ENCODE measurements at regions not wholly inside any gene's neighbourhood (a gene's known extent, or its start where the extent isn't known, plus 50 kb on each side); places are given as distances from the start of the nearest gene placed in this dataset.

DNA sequence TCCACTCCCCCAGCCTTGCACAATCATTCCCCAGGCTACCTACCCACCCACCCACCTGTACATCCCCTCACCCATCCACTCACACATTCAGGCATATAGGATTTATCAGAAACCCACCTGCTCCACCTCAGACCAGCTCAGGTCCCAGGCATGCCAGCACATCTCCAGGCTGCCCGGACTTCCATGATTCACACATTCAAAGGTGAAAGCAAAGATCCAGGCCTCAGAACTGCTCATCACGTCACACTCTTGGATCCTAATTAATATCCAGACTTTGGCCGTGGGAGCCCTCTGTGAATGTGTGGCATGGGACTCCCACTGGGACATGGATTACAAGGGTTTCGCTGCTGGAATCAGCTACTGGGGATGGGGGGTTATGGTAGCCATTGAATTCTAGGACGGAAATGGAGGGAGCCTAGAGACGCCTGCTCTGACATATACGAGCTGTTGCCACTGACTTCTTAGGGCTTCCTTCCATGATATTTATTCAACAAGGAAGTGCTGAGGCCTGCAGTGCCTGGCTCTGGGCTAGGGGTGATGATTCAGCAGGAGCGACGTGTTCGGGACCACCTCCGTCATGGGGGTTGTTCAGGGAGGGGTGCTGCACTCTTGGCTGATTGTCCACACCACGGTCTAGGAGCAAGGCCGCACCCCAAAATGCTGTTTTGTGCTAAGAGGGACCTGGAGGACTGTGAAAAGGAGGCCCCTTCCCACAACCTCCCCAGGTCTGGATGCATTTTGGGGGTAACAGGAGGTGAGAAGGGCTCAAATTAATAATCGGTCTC, 56.9 kb upstream of the ADRA2C start:
- no peak for DNase-seq (ENCODE audit: low spot score)
- no peaks in the 10 kb centered on the region for H3K4me1 Mint-ChIP-seq (ENCODE audit: low read depth)
- H3K36me3 Mint-ChIP-seq (ENCODE audit: low read depth) = no peaks in the 10 kb centered on the region
- intact Hi-C loops (cut with micrococcal nuclease) = no loop called here
- H3K27me3 Mint-ChIP-seq (ENCODE audit: insufficient read depth) = peaks cover 5% of the 10 kb centered on the region
- H3K4me3 Mint-ChIP-seq = no peak overlapping the region
- H3K9me3 Mint-ChIP-seq = no peaks in the 10 kb centered on the region
- H3K27ac Mint-ChIP-seq = no peak overlapping the region

DNA sequence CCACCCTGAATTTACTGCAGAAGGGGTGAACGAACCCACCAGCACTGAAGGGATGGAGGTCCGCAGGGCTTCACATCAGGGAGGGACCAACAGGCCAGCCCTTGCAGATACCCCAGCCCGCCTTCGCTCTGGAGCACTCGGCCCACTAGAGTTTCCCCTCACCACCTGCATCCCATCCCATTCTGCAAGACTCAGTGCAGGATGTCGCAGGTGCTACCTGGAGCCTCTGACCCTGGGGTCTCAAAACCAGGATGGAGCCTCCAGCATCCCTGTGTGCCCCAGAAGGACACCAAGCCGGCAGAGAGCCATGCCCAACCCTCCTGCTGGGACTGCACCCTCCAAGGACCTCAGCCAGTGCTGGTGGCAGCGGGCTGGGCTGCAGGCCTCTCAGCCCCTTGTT, 57.6 kb upstream of the ADRA2C start:
- Mint-ChIP-seq H3K9me3 (no peaks in the 10 kb centered on the region), H3K4me3 (no peak overlapping the region), H3K27ac (no peak overlapping the region), H3K36me3 (ENCODE audit: low read depth) (no peaks in the 10 kb centered on the region), H3K4me1 (ENCODE audit: low read depth) (no peaks in the 10 kb centered on the region), H3K27me3 (ENCODE audit: insufficient read depth) (peaks cover 8% of the 10 kb centered on the region)
- intact Hi-C loops (cut with micrococcal nuclease) = no loop called here
- no peak for DNase-seq (ENCODE audit: low spot score)

DNA sequence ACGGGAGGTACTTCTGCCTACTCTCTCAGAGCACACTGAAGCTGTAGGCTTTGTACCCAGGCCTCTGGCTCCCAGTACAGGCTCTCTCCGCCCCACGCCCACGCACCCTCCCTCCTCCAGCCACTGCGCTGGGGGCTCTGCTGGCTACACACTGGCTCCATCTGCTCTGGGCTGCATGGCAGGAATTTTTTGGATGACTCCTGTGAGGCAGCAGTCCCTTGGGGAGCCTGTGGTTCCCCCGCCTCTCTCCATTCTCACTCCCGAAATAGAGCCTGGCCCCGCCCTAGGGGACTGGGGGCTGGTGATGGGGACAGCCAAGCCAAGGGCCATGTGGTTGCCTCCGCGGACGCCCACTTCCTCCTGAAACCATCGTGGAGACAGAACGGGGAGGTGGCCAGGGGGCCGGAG, 58.1 kb upstream of the ADRA2C start:
- no peaks in the 10 kb centered on the region for H3K9me3 Mint-ChIP-seq
- intact Hi-C loops (cut with micrococcal nuclease) = no loop called here
- peaks cover 8% of the 10 kb centered on the region for H3K27me3 Mint-ChIP-seq (ENCODE audit: insufficient read depth)
- no peak overlapping the region for H3K27ac Mint-ChIP-seq
- no peak overlapping the region for H3K4me3 Mint-ChIP-seq
- no peaks in the 10 kb centered on the region for H3K4me1 Mint-ChIP-seq (ENCODE audit: low read depth)
- H3K36me3 Mint-ChIP-seq (ENCODE audit: low read depth) = no peaks in the 10 kb centered on the region
- DNase-seq (ENCODE audit: low spot score) = no peak

DNA sequence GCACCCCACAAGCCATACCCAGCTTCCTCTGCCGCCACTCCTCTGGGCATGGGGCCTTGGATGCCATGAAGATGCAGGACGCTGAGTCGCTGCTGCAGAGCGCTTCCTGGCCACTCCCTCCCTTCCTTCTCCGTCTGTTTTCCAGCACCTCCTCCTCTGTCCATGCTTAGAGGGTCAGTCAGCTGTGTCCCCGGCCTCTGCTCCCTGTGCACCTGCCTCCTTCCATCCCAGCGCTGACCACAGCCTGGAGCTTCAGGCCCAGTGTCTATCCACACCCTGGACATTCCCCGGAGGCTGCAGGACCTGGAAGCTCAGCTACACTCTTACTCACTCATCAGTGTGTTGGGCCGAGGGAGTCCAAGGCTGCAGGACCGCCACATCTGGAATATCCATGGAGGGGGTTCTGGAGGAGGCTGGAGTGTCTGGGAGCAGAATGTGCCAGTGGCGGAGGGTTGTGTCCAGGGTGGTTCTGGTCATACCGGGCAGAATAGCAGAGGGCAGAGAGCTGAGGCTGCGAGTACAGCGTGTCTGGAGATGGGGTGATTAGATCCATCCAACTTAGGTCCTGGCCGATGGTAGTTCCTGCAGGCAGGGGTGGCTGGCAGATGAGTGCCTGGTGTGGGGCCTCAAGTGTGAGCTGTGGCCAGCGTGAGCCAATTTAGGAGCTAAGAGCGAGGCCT, 58.6 kb upstream of the ADRA2C start:
- H3K4me3 Mint-ChIP-seq = no peak overlapping the region
- DNase-seq (ENCODE audit: low spot score) = no peak

DNA sequence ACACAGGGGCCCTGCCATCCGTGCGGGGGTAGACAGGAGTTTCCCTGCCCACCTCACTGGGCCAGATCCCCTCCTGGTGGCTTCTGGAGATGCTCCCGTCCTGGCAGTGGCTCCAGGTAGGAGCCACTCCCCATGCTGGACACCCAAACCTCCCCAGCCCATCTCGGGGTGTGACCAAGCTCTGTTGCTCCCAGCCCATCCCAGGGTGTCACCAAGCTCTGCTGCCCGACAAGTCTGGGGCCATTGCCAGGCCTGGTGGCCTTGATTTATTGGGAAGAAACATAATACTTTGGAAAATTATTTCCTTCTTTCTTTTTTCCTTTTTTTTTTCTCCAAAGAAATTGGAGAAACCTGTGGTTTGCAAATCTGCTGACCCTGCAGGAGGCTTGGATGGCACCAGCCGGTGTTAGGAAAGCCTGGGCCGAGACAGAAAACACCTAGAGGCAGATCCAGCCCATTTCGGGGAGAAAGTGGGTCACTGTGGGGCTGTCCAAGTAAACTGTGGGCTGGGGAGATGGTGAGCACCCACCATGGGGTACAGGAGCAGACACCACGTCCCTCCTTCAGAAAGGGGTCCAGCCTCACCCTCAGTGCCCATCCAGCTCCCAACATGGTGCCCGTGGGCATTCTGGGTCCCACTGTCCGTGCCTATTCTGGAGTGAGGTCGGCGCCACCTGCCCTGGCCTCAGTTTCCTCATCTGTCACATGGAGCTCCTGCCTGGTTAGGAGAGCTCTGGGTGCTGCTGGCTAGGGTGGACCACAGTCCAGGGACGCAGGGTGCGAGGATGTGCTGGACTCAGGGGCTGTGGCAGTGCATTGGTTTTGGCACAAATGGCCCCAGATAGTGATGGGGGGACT, 59.4 kb upstream of the ADRA2C start:
- Mint-ChIP-seq H3K4me1 (ENCODE audit: low read depth) (no peaks in the 10 kb centered on the region), H3K36me3 (ENCODE audit: low read depth) (no peaks in the 10 kb centered on the region), H3K27me3 (ENCODE audit: insufficient read depth) (peaks cover 8% of the 10 kb centered on the region), H3K9me3 (no peaks in the 10 kb centered on the region), H3K27ac (no peak overlapping the region), H3K4me3 (no peak overlapping the region)
- intact Hi-C loops (cut with micrococcal nuclease) = no loop called here
- no peak for DNase-seq (ENCODE audit: low spot score)

More for the DNA sequence above, 58.6 kb upstream of the ADRA2C start:
- H3K27ac Mint-ChIP-seq = no peak overlapping the region
- intact Hi-C loops (cut with micrococcal nuclease) = no loop called here
- H3K4me1 Mint-ChIP-seq (ENCODE audit: low read depth) = no peaks in the 10 kb centered on the region
- no peaks in the 10 kb centered on the region for H3K36me3 Mint-ChIP-seq (ENCODE audit: low read depth)
- peaks cover 8% of the 10 kb centered on the region for H3K27me3 Mint-ChIP-seq (ENCODE audit: insufficient read depth)
- no peaks in the 10 kb centered on the region for H3K9me3 Mint-ChIP-seq

DNA sequence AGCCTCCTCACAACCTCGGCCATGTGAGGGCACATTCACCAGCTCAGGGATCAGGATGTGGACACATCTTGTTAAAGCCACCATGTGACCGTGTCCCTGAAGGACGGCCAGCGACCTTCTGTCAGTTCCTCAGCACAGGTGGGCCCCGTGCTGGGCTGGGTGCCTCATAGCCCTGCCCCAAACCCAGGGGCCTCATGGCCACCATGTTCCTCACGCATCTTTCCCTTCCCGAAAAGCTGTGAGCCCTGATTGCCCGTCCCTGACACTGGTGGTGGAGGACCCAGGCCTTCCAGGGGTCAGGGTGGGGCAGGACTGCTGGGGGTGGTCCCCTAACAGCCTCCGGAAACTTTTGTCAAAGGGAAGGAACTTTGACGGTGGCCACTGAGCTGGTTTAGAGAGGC, 60.1 kb upstream of the ADRA2C start:
- intact Hi-C loops (cut with micrococcal nuclease) = no loop called here

DNA sequence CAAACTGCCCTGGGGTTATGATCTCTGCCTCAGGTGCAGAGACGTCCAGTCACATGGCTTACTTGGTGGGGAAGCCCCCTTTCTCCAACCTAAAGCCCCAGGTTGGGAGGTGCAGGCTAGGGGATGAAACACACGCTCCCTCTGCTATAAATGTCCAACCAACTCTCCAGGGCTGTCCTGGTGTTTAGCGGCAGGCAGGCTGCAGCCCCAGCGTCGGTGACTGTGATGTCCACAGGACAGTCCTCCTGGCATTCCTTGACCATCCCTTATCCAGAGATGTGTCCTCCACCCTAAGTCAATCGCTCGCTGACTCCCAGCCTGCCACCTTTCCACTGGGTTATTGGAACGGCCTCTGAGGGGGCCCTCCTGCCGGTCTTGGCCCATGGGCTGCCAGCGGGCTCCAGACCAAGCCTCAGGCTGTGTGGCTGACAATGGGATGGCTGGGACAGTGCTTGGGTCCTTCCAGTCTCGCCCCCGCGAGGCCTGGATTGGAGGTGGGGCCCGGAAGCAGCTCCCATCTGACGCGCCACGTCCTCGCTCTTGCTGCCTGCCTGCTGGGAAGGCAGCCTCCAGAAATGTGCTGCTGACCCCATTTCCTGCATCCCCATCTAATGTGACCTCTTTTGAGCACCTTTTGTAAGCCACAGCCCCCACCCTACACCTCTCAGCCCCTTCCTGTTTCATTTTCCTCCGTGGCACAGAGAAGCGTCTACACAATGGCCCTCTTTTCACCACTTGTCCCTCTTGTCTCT, 60.8 kb upstream of the ADRA2C start:
- Mint-ChIP-seq H3K9me3 (no peaks in the 10 kb centered on the region), H3K4me1 (ENCODE audit: low read depth) (no peaks in the 10 kb centered on the region), H3K36me3 (ENCODE audit: low read depth) (no peaks in the 10 kb centered on the region), H3K4me3 (no peak overlapping the region), H3K27me3 (ENCODE audit: insufficient read depth) (peaks cover 8% of the 10 kb centered on the region), H3K27ac (no peak overlapping the region)
- intact Hi-C loops (cut with micrococcal nuclease) = no loop called here
- DNase-seq (ENCODE audit: low spot score) = no peak

More for the DNA sequence above, 60.1 kb upstream of the ADRA2C start:
- H3K27me3 Mint-ChIP-seq (ENCODE audit: insufficient read depth) = peaks cover 8% of the 10 kb centered on the region
- H3K4me3 Mint-ChIP-seq = no peak overlapping the region
- no peak overlapping the region for H3K27ac Mint-ChIP-seq
- DNase-seq (ENCODE audit: low spot score) = no peak
- H3K4me1 Mint-ChIP-seq (ENCODE audit: low read depth) = no peaks in the 10 kb centered on the region
- H3K9me3 Mint-ChIP-seq = no peaks in the 10 kb centered on the region
- H3K36me3 Mint-ChIP-seq (ENCODE audit: low read depth) = no peaks in the 10 kb centered on the region

DNA sequence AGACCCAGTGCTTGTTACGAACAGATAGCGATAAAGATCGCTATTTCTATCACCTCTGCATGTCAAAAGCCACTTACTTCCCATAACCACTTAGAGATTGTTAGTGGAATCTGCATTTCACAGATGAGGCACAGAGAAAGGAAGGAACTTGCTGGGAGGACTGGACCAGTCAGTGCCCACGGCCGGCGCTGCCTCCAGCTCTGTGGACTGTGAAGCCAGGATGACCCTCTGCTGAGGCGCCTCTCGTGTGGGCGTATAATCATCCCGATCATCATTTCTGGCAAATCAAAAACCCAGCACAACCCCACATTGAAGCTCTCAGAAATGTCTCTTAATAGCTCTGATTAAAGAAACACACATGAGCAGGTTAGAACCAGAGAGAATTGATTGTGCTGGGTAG, 61.5 kb upstream of the ADRA2C start:
- no peak for DNase-seq (ENCODE audit: low spot score)
- no peaks in the 10 kb centered on the region for H3K36me3 Mint-ChIP-seq (ENCODE audit: low read depth)
- H3K27ac Mint-ChIP-seq = no peak overlapping the region
- no peaks in the 10 kb centered on the region for H3K4me1 Mint-ChIP-seq (ENCODE audit: low read depth)
- H3K4me3 Mint-ChIP-seq = no peak overlapping the region
- no peaks in the 10 kb centered on the region for H3K9me3 Mint-ChIP-seq
- intact Hi-C loops (cut with micrococcal nuclease) = no loop called here
- H3K27me3 Mint-ChIP-seq (ENCODE audit: insufficient read depth) = peaks cover 8% of the 10 kb centered on the region

DNA sequence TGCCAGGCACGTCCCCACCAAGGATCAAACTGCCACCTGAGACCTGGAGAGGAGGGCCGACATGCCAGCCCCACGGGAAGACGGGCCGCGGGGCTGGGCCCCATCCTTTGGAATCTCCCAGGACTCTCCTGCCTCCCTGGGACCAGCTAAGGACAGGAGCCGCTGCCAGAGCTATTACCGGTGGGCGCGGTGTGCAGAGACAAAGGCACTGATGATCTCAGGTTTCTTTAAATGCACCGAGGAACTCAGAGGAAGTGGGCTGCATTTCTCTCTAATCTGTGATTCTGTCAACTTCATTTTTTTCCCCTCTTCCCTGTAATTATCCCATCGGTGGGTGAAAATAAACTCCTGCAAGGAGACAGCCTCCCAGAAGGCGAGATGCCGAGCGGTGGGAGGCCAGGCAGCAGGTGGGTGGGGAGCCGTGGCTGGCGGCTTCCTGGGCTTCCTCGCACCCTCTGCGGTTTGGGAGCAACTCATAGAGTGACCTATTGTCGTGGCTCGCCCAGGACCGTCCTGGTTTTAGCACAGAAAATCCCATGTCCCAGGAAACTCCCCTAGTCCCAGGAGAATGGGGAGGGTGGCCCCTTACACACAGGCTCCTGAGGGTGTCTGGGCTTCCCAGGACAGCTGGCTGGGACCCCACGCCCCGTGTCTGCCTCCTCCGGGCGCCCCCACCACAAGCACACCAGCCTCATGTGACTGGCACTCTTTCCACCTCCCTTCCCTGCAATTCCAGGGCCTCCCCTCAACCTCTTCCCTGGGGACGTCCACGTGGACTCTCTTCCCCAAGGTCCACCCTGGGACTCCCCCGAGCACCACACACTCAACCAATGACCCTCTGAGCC, 62.3 kb upstream of the ADRA2C start:
- H3K4me1 Mint-ChIP-seq (ENCODE audit: low read depth) = no peaks in the 10 kb centered on the region
- H3K27ac Mint-ChIP-seq = no peak overlapping the region
- no peaks in the 10 kb centered on the region for H3K9me3 Mint-ChIP-seq
- peaks cover 5% of the 10 kb centered on the region for H3K27me3 Mint-ChIP-seq (ENCODE audit: insufficient read depth)
- H3K4me3 Mint-ChIP-seq = no peak overlapping the region
- no peak for DNase-seq (ENCODE audit: low spot score)
- intact Hi-C loops (cut with micrococcal nuclease) = no loop called here
- no peaks in the 10 kb centered on the region for H3K36me3 Mint-ChIP-seq (ENCODE audit: low read depth)

DNA sequence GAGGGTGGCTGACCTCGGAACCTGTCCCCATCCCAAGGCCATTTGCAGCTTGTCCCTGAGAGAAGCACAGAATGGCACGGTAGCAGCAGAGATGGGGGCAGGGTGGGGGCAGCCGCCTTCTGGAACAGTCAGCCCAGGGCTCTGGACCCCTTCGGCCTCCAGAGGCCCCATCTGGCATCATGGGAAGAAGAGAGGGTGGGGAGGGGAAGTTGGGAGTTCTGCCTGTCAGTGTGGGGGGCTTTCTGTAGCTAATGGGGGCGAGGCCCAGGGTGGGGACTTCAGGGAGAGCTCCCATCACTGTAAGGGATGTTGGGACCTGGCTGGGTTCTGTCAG, 62.9 kb upstream of the ADRA2C start:
- peaks cover 5% of the 10 kb centered on the region for H3K27me3 Mint-ChIP-seq (ENCODE audit: insufficient read depth)
- H3K4me1 Mint-ChIP-seq (ENCODE audit: low read depth) = no peaks in the 10 kb centered on the region
- no peaks in the 10 kb centered on the region for H3K9me3 Mint-ChIP-seq
- intact Hi-C loops (cut with micrococcal nuclease) = no loop called here
- H3K36me3 Mint-ChIP-seq (ENCODE audit: low read depth) = no peaks in the 10 kb centered on the region
- DNase-seq (ENCODE audit: low spot score) = no peak
- H3K4me3 Mint-ChIP-seq = no peak overlapping the region
- no peak overlapping the region for H3K27ac Mint-ChIP-seq

DNA sequence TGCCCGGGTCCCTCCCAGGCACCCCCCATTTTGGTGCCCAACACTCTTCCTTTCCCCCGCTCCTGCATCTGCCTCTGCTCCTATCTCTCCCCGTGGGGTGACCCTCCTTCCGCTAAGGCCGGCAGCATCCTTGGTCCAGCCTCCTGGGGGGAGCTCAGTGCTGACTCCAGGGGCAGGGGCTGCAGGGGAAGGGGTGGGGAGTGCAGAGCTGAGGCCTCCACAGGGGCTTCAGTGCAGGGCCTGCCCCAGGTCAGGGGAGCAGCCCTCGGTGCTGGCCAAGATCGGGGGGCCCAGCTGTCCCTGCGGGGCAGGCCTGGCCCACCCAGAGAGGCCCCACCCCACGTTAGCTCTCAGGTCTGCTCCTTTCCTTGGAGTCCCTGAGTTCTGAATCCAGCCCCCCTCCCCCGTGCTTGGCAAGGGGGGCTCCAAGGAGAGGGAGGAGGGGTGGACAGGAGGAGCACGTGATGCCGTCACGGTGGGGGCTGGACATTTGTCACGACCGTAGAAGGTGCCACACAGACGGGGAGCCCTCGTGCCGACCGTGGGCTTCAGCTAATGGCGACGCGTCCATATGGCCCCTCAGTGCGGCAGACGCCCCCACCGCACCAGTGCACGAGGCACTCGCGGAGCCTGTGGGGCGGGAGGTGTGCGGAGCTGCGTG, 63.5 kb upstream of the ADRA2C start:
- Mint-ChIP-seq H3K36me3 (ENCODE audit: low read depth) (no peaks in the 10 kb centered on the region), H3K27me3 (ENCODE audit: insufficient read depth) (peaks cover 5% of the 10 kb centered on the region), H3K4me1 (ENCODE audit: low read depth) (no peaks in the 10 kb centered on the region), H3K27ac (no peak overlapping the region), H3K9me3 (no peaks in the 10 kb centered on the region), H3K4me3 (no peak overlapping the region)
- DNase-seq (ENCODE audit: low spot score) = no peak
- intact Hi-C loops (cut with micrococcal nuclease) = no loop called here
